PC-3 (cell line): ENCODE measurements at regions not wholly inside any gene's neighbourhood (a gene's known extent, or its start where the extent isn't known, plus 50 kb on each side); places are given as distances from the start of the nearest gene placed in this dataset.

Experiments
- CTCF ChIP-seq: fragments of 300-600 bp; sonication (generic); conservative IDR thresholded peaks from 2 replicates; pipeline ENCODE4 v1.5.1; 2017; ENCODE audit warnings: antibody characterized with exemption, low read depth, mild to moderate bottlenecking, low read length
- EZH2 ChIP-seq: fragments of 300-600 bp; sonication (generic); IDR thresholded peaks from one replicate; pipeline ENCODE4 v1.6.1; 2017; ENCODE audit warnings: antibody characterized with exemption, mild to moderate bottlenecking, low read length; ENCODE audit not compliant: unreplicated experiment
- EZH2phosphoT487 ChIP-seq: fragments of 300-600 bp; sonication (generic); IDR thresholded peaks from 2 replicates; pipeline ENCODE4 v1.6.1; 2018; ENCODE audit warnings: mild to moderate bottlenecking, antibody characterized with exemption, low read length, borderline replicate concordance

- TF ChIP-seq CTCF (no peak), EZH2phosphoT487 (no peak), EZH2 (no peak)
Measured at GRCh38 chr2:152920846-152921245, 202.4 kb downstream of the ARL6IP6 start.
